PC-9 (cell line): ENCODE measurements at regions not wholly inside any gene's neighbourhood (a gene's known extent, or its start where the extent isn't known, plus 50 kb on each side); places are given as distances from the start of the nearest gene placed in this dataset.

ENCODE experiments used
- EZH2 ChIP-seq: fragments of 200-600 bp; sonication (generic); IDR thresholded peaks from 2 replicates; pipeline ENCODE4 v1.8.0; 2017; ENCODE audit warnings: antibody characterized with exemption, low read depth
- TF ChIP-seq, protein P1 (sequence below): fragments of 200-600 bp; sonication (generic); conservative IDR thresholded peaks from 2 replicates; pipeline ENCODE4 v1.6.1; 2017; ENCODE audit warnings: mixed run types, antibody characterized with exemption, mild to moderate bottlenecking, moderate library complexity

DNA sequence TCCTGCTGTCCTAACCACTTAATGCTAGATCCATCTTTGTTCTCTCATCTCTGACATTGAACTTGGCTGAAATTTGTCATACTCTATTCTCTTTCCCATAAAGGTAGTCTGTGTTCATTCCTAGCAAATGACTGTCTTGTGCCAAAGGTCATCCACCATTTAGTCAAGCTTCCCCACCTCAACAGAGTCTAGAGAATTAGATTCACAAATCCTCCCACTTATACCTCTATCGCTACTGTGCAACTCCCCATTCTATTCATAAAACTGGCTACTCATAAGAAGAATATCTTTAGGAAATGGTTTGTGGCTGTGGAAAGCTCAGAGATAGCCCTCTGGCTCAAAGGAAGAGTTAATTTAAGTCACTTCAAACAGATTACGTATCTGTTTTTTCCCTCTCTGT, 59.7 kb upstream of the MBNL1 start:
- TF ChIP-seq, protein P1, sequence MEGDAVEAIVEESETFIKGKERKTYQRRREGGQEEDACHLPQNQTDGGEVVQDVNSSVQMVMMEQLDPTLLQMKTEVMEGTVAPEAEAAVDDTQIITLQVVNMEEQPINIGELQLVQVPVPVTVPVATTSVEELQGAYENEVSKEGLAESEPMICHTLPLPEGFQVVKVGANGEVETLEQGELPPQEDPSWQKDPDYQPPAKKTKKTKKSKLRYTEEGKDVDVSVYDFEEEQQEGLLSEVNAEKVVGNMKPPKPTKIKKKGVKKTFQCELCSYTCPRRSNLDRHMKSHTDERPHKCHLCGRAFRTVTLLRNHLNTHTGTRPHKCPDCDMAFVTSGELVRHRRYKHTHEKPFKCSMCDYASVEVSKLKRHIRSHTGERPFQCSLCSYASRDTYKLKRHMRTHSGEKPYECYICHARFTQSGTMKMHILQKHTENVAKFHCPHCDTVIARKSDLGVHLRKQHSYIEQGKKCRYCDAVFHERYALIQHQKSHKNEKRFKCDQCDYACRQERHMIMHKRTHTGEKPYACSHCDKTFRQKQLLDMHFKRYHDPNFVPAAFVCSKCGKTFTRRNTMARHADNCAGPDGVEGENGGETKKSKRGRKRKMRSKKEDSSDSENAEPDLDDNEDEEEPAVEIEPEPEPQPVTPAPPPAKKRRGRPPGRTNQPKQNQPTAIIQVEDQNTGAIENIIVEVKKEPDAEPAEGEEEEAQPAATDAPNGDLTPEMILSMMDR, result no peak
- no peak for TF ChIP-seq EZH2
